Kidney glomerular epithelial cell (primary cell): ENCODE measurements at regions not wholly inside any gene's neighbourhood (a gene's known extent, or its start where the extent isn't known, plus 50 kb on each side); places are given as distances from the start of the nearest gene placed in this dataset.

Experiments used
- DNase-seq: peaks from one replicate; lab custom pipeline; 2025; lab: John Stamatoyannopoulos, UW

DNA sequence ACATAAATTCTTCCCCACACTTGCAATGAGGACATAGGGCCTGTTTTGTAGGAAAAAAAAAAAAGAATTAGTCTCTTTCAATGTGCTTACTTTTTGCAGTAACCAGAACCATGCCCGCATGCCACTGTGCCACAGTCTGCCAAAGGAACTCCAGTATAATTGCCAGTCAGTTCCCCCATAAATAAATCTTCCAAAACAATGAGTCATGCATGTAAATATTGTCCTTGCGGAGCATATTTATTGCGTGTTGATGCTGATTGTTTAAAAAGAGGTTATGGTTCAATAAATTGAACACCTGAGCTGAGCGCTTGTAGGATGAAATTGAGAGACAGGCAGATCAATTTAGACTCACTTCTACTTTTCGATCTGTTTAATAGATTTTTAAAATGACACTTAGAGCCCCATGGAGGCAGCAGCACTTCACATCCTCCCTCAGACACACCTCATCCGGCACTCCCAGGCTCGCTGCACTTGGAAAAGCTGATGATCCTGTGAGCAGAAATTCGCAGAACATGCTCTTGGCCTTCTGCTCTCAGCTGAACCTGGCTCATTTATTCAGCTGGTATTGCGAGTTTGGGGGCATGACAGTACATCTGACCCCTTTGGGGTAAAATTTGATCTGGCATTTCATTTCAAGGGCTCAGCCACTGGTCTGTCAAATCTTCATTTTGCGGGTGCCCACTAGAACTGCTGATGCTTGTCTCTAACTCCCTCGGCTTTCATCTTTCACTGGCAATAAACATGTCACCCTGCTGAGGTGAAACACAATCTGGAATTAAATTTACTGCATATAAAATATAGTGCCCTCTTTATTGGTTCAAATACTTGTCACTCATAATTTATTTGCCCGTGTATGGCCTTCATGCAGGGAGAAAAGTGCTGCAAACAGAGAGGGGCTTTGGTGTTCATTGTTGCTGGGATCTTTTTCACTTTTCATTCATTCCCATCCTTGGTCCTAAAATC lies 371.1 kb upstream of the POU3F2 start:
- DNase-seq, result no peak

DNA sequence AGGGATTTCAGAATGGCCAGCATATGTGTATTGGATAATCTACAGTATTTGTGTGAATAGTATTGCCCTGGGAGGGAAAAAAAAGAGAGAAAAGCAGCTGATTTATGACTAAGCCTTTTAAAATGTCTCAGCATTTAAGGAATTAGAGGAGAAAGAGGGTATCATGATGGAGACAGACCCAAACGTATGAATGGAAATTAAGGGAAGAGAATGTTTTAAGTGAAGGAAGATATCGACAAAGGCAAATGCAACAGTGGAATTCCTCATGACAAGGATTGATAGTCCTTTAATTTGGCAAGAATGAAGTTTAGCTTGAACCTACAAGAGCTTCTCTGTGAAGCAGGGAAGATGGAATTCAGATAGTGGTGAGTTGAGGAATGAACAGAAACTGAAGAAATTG lies 367.3 kb upstream of the POU3F2 start:
- DNase-seq, result no peak

DNA sequence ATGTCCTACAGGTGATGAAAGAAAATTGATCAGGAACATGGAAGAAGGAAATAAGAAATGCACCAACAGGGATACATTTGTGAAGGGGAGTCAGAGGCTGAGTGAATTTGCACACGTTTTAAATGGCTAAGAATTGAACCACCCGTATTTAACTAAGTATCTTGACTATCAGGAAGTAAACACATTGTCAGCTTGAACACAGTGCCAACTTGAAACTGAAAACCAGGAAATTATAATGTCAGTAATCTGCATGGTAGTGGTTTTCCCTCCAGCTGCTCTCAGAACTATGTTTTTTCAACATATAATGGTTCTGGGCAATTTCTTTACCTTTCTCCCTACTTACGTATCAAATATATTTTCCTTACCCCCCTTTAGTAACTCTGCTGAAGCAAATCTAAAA lies 366.5 kb upstream of the POU3F2 start:
- DNase-seq, result no peak

DNA sequence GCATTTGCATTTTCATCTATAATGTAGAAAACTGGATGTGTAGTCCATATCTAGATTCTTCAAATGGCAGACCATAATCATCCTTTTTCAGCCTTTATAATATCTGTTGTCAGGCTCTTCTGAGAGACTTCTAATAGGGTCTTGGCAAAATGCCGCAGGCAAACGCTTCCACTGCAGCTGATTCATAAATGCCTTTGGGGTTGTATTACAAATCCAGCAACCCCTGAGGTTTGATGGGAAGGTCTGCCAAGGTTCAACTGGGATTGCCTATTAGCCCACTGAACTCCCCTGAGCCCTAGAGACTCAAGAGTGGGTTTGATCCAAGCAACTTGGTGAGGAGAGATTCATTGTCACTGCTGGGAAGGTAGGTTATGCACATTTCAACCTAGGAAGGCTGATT lies 365.2 kb upstream of the POU3F2 start:
- DNase-seq, result no peak

DNA sequence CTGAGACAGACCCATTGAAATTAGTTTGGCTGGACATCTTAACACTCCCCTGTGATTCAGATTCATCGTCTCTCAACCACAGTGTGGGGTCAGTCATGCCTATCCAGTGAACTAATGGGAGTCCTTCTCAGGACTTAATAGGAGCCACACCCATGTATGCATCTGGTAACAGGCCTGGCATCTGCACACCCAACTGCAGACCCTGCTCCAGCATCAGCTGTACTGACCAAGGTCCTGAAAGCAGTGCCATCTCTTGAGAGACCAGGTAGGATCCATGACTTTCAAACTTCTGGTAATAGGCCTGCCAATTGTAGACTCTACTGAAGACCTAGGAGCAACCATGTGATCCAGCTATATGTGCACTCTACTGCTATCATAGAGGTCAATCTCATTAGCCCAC lies 363.6 kb upstream of the POU3F2 start:
- DNase-seq, result no peak

DNA sequence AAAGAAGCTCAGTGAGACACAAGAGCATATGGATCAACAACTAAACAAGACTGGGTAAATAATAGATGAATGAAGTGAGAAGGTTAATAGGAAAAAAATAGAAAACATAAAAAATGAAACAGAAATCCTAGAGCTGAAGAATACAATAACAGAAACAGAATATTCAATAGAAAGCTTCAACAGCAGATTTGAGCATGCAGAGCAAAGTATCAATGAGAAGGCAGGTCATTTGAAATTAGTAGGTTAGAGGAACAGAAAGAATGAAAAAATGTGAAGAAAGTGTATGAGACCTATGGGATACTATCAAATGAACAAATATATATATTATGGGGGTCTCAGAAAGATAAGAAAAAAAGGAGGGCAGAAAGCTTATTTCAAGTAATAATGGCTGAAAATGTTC lies 362.9 kb upstream of the POU3F2 start:
- DNase-seq, result no peak

DNA sequence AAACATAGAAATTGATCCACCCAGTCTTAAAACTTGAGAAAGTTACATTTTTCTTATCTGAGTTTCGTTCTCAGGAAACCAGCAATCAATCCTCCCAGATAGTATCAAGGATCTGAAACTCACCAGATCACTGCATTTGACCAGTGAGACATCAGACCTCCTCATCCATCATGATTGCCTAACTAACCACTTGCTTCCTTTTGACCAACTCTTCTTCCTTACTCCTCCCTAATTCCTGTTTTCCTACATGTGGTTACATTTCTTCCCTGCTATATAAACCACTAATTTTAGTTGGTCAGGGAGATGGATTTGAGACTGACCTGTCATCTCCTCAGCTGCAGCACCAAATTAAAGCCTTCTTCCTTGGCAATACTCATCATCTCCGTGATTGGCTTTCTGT lies 357.1 kb upstream of the POU3F2 start:
- DNase-seq, result no peak

DNA sequence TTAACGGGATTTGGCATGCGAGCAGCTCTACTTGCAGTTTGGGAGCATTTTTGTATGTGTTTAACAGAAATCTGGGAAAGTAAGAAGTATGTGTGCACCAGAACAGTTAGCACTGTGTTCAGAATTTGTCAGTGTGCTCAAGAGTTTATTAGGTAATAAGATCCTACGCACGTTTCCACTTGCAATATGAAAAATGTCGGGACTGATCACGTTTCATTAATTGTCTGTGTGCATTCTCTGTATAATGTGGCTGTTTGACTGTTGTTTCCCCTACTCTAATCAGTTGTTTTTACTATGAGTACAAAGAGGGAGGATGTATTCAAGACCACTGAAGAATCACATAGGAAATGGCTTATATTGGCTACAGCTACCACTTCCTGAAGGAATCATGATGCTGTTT lies 349.7 kb upstream of the POU3F2 start:
- DNase-seq, result no peak

DNA sequence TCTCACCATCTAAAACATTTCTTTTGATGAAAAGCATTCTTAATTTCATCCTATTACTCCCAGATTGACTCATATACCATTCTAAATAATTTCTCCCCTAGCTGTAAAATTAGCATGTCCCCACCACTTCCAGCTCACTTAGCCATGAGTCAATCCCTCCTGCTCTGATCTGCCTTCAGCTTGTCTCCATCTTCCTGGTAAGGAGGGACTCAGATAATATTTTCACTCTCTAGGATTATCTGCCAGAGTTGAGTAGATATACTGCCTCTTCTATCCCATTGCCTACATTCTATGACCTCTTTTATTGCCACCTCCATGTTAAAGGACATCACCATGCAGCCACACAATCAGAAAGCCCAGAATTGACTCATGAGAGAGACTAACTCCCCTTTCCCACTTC lies 348.8 kb upstream of the POU3F2 start:
- no peak for DNase-seq

DNA sequence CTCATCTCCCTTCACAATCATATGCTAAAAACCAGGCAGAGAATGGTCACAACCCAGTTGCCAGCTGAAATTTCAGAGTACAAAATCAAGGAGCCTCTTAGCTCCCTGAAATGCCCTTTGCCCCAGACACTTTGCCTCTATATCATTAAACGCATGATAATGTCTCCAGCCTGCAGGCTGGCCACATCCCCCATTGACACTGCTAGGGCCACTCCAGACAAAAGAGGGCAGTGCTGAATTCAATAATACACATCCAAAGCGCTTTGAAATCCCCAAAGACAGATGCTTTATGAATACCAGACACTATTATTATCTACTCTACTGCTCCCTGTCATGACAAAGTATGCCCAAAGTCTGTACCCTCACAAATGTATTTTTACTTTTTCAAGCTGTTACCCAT lies 348.3 kb upstream of the POU3F2 start:
- no peak for DNase-seq

DNA sequence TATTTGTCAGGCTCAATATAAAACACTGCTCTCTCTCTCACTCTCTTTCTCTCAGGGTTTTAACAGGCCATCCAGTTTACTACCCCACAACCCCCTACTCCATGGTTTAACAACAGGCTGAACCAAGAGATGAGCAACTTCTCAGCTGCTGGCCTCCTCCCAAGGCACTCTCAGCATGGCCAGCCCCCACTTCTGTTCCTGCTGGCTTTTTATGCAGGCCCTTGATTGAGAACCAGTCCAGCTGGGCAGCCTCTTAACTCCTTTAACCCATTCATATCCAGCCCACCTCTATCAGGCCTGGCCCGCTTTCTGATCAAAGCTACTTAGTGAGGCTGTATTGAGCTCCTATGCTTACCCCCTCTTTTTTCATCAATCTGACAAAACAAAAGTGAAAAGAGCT lies 346.8 kb upstream of the POU3F2 start:
- no peak for DNase-seq

DNA sequence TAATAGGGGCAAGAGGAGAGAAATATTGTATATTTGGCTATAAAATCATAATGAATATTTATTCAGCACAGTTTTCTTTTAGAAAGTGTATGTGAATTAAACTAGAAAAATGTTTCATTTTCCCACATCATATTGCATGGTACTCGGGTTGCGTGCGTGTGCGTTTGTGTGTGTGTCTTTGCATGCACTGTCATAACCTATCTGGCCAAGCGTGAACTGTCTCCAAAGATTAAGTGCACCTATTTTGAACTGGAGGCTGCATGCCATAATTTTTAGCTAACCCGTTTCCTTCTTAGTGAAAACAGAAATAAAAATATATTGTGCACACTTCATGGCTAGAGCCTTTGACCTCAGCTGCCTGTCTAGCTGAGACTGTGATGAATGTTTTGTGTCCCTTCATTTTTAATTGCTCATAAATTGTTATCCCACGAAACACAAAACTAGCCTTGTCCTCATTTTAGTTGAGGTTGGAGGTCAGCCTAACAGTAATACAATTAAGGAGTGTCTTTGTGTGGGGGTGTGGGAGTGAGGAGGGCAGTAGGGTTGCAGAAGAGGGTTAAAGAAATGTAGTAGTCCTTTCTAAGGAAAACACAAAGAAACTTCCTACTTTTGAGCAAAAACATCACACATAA lies 336.1 kb upstream of the POU3F2 start:
- no peak for DNase-seq

DNA sequence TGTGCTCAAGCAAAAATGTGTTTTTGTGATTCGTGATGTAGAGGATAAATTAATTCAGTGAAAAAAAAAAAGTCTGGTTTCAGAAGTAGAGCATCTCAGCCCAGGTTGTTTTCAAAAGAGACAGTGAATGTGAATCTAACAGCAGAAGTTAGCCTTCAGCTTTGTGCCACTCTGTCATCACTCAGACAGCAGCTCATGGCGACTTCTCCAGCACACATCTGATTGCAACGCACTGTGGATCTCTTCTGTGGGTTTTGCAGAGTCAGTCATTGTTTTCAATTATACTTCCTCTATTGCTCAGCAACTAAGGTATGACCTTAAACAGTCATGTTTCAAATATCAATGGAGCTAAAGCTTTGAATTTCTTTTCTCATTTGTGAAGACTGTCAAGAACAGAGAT lies 335.5 kb upstream of the POU3F2 start:
- DNase-seq, result no peak

DNA sequence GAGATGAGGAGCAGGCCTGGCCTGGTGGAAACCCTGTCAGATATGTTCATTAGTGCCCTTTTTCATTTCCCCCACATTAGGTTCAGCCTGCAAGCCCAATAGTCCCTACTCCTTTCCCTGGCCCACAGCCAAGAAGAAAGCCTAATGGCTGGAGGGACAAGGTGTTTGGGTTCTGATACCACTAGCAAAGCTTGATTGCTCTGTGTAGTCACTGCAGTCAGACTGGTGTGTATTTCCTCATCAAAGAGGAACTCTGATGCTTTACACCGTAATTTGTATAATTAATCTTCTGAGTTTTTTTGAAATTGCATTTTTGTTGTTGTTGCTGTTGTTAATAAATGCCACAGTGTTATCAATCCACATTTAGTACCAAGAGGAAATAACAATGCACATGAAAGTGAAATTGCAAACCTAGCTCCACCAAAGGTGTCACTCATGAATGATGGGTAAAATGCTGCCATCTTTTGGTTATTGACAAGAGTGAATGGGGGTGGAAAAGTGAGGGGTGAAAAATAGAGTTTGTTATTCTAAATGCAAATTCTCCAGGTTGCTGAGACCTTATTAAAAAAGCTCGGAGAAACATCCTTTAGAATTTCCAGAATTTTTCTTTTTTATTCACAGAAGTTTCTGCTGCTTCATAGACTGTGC lies 320.2 kb upstream of the POU3F2 start:
- DNase-seq, result no peak

DNA sequence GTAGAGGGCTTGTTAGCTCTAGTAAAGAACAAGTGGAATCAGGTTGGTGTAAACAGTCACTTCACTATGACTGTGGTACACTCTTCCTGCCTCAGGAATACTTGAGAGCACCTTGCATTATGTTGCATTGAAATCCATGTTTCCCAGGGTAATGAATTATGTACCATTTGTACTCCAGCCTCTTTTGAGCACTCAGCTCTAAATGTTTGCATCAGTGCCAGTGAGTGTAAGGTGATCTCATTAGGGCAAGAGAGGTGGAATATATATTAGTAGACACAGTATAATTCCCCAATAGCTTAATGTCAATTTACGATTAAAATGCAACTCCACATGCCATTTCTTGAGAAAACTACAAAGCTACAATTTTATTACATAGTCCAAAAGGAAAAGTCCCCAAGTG lies 319.6 kb upstream of the POU3F2 start:
- DNase-seq, result no peak

DNA sequence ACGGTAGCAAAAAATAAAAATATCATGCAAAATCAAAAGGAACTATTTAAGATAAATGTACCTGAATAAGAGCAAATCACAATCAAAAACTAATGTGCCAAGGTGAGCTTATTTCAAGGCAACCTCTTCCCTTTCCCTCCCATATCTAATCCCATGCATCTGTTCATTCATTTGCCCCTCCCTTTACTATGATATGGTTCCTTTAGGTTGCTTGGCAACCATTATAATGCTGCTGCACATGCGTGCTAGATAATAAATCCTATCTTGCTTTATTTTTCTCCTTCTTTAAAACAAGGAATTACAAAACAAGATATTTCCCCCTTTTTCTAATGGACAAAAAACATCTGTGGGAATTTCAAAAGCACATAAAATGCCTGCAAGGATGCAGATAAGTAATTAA lies 318.2 kb upstream of the POU3F2 start:
- no peak for DNase-seq

DNA sequence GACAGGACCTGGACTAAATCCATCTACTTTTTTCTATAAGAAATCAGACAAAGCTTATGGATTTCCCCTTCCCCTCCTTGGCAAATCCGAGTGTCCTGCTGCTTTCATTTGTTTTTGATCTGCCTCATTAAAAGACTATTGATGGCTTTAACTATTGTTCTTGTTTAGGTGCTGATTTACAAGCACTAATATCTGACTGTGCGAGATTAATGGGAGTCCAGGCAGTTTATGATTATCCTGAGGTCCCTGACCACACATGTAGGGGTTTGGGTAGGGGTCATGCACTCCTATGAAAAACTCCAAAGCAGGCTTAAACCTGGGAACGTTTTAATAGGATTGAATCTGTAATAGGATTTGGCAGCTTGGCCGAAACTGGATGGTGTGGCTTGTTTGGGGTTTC lies 317.5 kb upstream of the POU3F2 start:
- no peak for DNase-seq

DNA sequence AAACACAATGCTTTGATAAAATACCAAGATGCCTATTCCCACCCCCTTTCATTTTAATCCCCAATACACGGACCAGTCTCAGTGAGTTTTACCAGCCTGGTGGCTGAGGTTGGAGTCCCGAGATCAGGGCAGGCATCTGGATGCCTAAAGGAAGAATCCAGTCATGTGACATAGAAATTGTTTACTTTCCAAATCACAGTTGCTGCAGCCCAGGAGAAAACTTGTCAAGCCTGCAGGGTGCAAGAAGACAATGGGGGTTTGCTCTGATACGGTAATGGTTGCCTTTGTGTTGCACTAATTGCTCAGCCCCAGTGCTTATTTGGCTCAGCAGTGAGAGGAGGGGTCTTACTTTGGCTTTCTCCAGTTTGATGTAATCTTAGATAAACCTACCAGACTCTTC lies 308.5 kb upstream of the POU3F2 start:
- no peak for DNase-seq

DNA sequence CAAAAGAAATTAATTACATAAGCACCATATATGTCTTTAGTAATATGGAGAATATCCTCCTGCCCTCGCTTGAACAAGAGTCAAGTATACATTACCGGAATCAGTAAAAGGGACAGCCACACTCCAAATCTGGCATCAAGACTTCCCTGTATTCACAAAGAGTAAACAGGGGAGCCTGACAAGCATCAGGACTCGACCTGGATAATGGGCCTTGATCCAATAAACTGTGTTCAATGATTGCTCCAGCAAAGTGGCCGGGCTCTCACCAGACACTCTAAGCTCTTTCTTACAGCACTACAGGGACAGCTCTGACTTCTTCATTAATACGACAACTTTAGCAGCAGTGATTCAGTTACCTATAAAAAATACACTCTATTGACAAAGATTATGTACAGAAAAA lies 307.9 kb upstream of the POU3F2 start:
- no peak for DNase-seq

DNA sequence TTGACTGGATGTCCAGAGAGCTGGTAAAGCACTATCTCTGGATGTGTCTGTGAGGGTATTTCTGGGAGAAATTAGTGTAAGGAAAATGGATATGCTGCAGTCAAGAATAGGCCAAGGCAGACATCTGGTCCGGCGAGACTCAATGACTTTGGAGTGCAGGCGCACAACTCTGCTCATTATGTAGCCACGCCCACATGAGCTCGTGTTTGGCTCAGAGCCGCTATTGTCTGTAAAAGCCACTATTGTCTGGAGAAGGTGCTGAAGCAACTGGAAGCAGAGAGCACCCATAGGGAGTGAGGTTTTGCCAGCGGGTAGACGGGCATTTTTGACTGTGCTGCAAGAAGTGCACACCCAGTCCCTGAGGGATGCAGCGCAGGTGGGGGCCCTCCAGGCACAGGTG lies 305.0 kb upstream of the POU3F2 start:
- DNase-seq, result no peak

DNA sequence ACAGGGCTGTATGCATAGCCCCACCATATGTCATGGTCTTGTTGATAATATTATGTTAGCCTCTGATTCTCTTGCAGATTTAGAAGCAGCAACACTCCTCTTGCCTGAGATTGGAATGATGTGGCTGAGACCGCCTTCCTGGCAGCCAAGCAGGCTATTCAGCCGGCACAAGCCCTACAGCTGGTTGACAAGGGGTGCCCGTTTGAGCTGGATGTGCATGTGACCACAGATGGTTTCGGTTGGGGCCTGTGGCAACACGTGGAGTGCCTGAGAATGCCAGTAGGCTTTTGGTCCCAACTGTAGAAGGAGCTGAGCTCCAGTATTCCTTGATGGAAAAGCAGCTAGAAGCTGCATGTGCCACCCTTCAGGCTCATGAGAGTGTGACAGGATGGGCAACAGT lies 303.6 kb upstream of the POU3F2 start:
- DNase-seq, result no peak

DNA sequence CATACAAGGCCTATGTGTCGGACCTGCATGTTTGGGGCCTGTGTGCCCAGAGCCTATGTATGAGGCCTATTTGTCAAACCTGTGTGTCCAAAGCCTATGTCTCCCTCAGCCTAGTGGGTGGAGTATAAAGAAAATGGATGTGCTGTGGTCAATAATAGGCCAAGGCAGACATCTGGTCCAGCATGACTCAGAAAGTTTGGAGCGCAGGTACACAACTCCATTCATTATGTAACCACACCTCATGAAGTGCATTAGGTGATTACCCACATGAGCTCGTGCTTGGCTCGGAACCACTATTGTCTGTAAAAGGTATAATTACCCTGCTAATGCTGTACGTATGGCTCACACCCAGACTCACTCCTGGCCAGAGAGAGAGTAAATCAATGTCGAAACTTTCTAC lies 302.4 kb upstream of the POU3F2 start:
- DNase-seq, result no peak

DNA sequence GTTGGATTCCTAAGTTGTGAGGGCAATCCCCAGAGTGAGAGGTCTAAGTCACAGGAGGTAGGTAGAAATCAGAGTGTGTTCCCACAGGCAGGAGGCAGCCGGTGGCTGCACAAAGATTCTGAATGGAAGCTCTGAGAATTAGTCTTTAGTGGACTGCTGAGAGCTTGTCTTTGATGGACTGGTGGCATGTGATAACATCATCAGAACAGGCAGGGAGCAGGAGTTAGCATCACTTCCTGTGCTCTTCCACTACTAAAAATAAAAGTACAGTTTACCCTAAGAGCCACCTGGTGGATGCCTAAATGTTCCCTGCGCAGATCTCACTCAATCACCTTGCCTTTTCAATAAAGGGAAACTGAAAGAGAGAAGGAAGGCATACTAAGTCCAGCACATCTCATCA lies 294.6 kb upstream of the POU3F2 start:
- DNase-seq, result no peak
